ENCODE measurements at regions not wholly inside any gene's neighbourhood (a gene's known extent, or its start where the extent isn't known, plus 50 kb on each side); places are given as distances from the start of the nearest gene placed in this dataset.

- ChIA-PET CTCF (interaction anchor here (0.8 to 1.1 kb wide), 2 partner anchors 13 to 979 kb away, joined by 3 read pairs; no protein-coding TSS in a partner anchor), POLR2A (no interaction called here)
- H3K9me3 ChIP-seq (replicated peaks; ENCODE audit: control insufficient read depth, insufficient read depth, low read length) = no peaks in the 10 kb centered on the region
- H3K4me1 ChIP-seq (ENCODE audit: control insufficient read depth, extremely low read depth, insufficient read depth, low read length) = no peaks in the 10 kb centered on the region
- dilution Hi-C loops (cut with MboI; ENCODE audit: extremely low pct_ligation_motif_present, low sequenced_read_pairs) (no loop called here), intact Hi-C loops (cut with micrococcal nuclease) (no loop called here)
- peaks cover 15 to 42% of the 10 kb centered on the region in 2 experiments for H3K27me3 ChIP-seq (ENCODE audit: control insufficient read depth in 2 of 2, insufficient read depth in 2 of 2, low read length in 2 of 2)
- no peak overlapping the region for H3K4me2 ChIP-seq (ENCODE audit: insufficient read depth, low read length)
- BruUV-seq (replicated peaks) = no TSS peak
- H3K27ac ChIP-seq (ENCODE audit: insufficient read depth, low read depth, low read length) = no peak overlapping the region
- no peaks in the 10 kb centered on the region for H3K9me1 ChIP-seq (replicated peaks; ENCODE audit: control insufficient read depth, extremely low read depth, insufficient read depth, low read length)
- H3K79me2 ChIP-seq (ENCODE audit: control insufficient read depth, insufficient read depth, low read length) = no peaks in the 10 kb centered on the region
- no peaks in the 10 kb centered on the region for H4K20me1 ChIP-seq (replicated peaks; ENCODE audit: control insufficient read depth, extremely low read depth, insufficient read depth, low read length)
- DNase-seq (ENCODE audit: low read depth, low spot score) (no peak), FAIRE-seq (no peak)
- H3K36me3 ChIP-seq (ENCODE audit: control insufficient read depth in 2 of 2, extremely low read depth in 1 of 2, insufficient read depth in 2 of 2, low read length in 2 of 2) = no peaks in the 10 kb centered on the region
- H3K4me3 ChIP-seq (replicated peaks in 1 of 3; ENCODE audit: insufficient read depth in 1 of 3, low read depth in 1 of 3, low read length in 3 of 3) = no peak overlapping the region
- no peak overlapping the region for H2AFZ ChIP-seq (ENCODE audit: low read depth, low read length)
- H3K9ac ChIP-seq (replicated peaks; ENCODE audit: extremely low read depth, insufficient read depth, low read length) = no peak overlapping the region
- TF ChIP-seq POLR2A (IDR thresholded peaks at IDR 0.05; ENCODE audit: low read depth, low read length) (no peak), JUN (IDR thresholded peaks at IDR 0.05; ENCODE audit: borderline replicate concordance, insufficient read depth, insufficient read length, low read depth) (no peak), FOS (IDR thresholded peaks at IDR 0.05; ENCODE audit: borderline replicate concordance, insufficient read depth, low read length) (no peak), MAX (IDR thresholded peaks at IDR 0.05; ENCODE audit: insufficient read depth, insufficient read length) (no peak), POLR2AphosphoS5 (IDR thresholded peaks at IDR 0.05; ENCODE audit: insufficient read depth, low read depth, low read length) (no peak), MYC (IDR thresholded peaks at IDR 0.05; ENCODE audit: low read depth, low read length) (no peak), GATA2 (IDR thresholded peaks at IDR 0.05; ENCODE audit: insufficient read depth, insufficient read length, low read depth, low read length) (no peak), CTCF (IDR thresholded peaks at IDR 0.05; ENCODE audit: extremely low read depth in 1 of 2, insufficient read depth in 1 of 2, low read depth in 1 of 2, low read length in 2 of 2) (no peak), EZH2 (IDR thresholded peaks at IDR 0.05; ENCODE audit: borderline replicate concordance, low read depth, low read length, severe bottlenecking) (no peak)
These were observed 336.2 kb downstream of the SETD4 start for GRCh38 chr21:35724156-35724555.

Data from endothelial cell of umbilical vein (primary cell).